ENCODE measurements at regions not wholly inside any gene's neighbourhood (a gene's known extent, or its start where the extent isn't known, plus 50 kb on each side); places are given as distances from the start of the nearest gene placed in this dataset.

DNA sequence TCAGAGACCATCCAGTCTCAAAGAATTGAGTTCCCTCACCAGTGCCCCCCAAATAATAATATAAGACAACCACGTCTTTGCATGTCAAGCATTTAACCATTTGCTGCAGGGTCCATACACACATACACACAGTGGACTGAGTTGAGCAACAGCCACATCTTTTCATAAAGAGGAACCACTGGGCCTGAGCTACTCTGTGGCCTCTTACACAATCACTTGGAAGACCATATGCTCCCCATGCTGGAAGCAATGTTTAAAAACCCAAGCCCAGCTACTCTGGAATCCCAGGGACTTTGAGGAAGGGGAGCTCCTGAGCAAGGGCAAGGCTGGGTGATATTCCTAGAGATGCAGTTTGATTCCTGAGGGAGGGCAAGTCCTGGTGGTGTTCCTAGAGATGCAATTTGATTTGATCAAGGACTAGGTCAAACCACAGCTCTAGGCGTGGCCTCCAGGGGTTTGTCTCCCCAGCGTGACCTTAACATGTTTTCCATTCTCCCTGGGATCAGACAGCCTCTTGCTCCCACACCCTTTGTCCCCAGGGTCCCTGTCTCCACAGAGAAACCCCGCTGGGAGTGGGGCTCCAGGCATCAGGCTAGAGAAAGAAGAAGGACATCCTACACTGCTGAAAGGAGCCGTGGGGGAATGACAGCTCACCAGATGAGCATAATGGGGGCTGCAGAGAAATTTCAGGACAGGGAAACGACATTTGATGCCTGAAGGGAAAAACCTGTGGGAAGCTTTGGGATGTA, 376.2 kb upstream of the MGMT start:
- TF ChIP-seq POLR2A (IDR thresholded peaks at IDR 0.05) (no peak), CTCF (IDR thresholded peaks at IDR 0.05) (no peak)
